ENCODE measurements at regions not wholly inside any gene's neighbourhood (a gene's known extent, or its start where the extent isn't known, plus 50 kb on each side); places are given as distances from the start of the nearest gene placed in this dataset.
A peak's percentile ranks its signal among the peaks of the same experiment; 100 is the strongest.

DNA sequence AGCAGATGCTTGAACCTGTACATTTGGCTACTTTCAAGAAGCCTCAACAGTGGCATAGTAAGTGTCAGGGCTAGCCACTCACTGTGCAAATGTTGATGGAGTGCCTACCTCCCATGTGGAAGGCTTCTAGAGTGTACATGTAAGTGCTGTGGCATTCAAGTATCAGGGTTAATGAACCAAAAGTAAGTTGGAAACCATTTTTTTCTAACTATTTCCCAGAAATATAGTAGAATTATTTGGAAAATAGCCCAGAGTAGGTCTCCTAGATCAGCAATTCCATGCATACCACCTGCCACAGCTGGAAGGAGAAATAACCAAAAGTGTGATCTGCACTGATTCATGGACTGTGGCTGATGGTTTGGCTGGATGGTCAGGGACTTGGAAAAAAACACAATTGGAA lies 53.3 kb downstream of the FOXD1 start:
- DNase-seq = no peak

GRCh38 chr5:73394610-73395009 lies 54.0 kb downstream of the FOXD1 start:
- DNase-seq = no peak

DNA sequence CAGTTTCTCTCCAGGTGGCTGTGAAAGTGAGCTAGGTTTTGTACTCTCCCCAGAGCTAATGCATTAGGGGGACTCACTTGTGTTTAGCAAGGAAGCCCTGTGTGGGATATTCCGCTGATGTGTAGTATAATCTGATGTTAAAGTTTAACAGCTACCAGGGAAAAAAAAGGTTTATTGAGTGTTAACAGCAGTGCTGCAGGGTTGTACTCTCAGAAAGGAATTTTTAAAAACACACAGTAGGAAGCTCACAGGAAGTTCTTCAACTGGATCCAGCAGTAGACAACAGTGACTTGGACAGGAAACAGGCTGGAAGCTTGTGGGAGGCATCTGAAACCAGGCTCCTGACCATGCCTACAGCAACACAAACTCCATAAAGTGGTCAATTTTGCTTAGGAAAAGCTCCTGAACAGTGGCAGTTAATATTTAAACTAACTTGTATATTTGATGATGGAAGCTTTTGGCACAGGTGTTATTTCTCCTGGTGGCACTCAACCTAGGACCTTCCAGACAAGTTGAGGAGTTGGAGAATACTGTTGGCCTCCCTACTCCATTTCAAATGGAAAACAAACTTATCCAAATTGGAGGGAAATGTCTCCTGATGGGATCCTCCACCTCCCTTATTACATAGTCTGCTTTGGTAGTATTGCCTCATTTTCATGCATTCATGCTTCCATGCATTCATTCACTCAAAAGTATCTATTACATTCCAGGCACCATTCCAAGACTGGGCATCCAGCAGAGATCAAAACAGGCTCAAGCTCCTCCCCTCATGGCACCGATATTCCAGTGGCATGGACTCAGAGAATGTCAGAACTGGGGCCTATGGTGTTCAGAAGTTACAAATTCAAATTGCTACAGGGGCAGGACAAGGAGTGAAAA lies 54.7 kb downstream of the FOXD1 start:
- no peak for DNase-seq

GRCh38 chr5:73392775-73393174 lies 55.8 kb downstream of the FOXD1 start:
- no peak for DNase-seq

GRCh38 chr5:73391441-73391881 lies 57.1 kb downstream of the FOXD1 start:
- no peak for DNase-seq

GRCh38 chr5:73390972-73391371 lies 57.6 kb downstream of the FOXD1 start:
- no peak for DNase-seq

DNA sequence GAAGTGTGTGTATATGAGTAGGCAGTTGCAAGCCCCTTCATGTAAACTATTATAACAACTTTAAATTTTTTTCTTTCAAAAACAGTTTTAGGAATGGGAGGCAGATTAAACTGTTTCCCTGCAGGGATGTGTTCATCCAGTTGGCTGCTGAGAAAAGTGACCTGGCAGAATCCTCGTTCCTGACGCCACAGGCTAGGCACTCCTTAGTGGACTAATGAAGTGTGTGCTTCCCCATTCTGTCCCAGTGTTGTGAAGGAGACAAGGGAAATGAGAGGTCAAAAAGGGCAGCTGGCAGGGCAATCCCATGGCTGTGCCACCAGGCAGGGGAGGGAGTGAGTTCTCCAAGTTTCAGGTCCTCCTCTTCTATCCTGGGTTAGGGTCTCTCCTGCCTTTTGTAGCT lies 59.8 kb downstream of the FOXD1 start:
- DNase-seq = no peak

DNA sequence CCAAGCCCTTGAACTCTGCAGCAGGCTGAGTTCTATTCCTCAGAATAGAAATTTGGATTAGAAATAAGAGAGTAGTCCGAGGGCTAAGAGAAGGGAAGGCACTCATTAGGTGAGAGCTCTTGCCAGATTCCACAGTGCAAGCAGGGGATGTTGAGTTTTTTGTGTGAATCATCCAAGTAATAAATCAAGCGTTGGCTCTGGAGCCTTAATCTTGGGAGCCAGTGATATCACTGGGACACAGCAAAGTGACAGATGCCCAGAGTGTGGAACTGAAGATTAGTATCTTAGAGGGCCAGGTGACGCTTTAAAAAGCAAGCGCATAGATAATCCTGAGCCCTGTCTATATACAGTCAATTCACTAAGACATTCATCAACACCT lies 60.3 kb downstream of the FOXD1 start:
- no peak for DNase-seq

- DNase-seq = peak; percentile 15
Measured at GRCh38 chr5:73387601-73388305, 60.8 kb downstream of the FOXD1 start.

DNA sequence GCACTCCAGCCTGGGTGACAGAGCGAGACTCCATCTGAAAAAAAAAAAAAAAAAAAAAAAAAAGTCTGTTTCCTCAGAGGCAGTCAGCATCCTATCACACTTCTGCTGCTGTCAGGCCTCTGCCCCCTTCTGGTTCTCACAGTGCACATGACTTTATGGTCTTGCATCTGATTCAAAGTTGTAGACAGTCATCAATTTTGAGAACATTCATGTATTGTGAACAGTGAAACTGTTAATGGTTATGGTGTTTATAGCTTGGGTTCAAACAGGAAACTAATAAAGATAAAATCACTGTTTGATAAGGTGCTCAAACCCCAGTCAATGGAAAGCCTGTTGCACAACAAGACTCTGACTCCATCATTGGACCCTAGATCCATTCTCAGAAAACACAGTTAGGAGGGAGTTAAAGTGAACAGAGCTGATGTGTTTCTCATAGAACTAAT lies 61.4 kb downstream of the FOXD1 start:
- DNase-seq = no peak

DNA sequence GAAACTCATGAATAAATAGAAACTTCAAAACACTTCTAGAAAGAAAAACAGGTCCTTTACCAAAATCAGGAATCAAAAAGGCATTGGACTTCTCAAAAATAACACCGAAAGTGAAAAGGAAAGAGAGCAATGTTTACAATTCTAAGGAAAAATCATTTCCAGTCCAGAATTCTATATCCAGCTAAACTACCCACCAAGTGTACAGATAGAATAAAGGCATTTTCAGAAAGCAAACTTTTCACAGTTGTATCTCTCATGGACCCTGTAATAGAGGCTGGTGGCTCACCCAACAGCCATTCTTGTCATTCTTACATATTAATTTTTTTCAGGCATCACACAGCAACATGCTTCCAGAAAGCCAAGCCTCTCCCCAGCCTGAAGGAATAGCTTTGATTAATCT lies 63.7 kb downstream of the FOXD1 start:
- no peak for DNase-seq

- no peak for DNase-seq
Measured at GRCh38 chr5:73382401-73382740, 66.2 kb downstream of the FOXD1 start.

- DNase-seq = no peak
Measured at GRCh38 chr5:73381590-73382400, 66.8 kb downstream of the FOXD1 start.

- DNase-seq = no peak
Measured at GRCh38 chr5:73380710-73381589, 67.6 kb downstream of the FOXD1 start.

- DNase-seq = no peak
Measured at GRCh38 chr5:73380041-73380440, 68.5 kb downstream of the FOXD1 start.

DNA sequence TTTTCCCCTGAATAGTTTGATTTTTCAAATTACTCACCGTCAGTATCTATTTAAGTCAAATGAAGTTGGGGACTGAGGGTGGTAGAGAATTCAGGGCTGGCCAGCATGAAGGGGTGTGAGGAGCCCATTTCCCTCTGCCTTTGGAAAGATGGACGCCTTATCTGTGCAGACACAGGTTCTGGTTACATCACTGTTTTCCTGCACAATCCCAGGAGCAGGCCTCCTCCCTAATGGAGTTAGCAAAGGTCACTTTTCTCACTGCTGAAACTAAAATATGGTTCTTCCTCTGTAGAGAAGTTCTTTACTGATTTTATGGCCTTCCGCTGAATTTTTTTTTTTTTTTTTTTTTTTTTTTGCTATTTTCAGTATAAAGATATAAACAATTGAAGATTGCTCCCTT lies 69.1 kb downstream of the FOXD1 start:
- no peak for DNase-seq

- DNase-seq = no peak
Measured at GRCh38 chr5:73378765-73379164, 69.8 kb downstream of the FOXD1 start.

GRCh38 chr5:73378070-73378469 lies 70.5 kb downstream of the FOXD1 start:
- no peak for DNase-seq

DNA sequence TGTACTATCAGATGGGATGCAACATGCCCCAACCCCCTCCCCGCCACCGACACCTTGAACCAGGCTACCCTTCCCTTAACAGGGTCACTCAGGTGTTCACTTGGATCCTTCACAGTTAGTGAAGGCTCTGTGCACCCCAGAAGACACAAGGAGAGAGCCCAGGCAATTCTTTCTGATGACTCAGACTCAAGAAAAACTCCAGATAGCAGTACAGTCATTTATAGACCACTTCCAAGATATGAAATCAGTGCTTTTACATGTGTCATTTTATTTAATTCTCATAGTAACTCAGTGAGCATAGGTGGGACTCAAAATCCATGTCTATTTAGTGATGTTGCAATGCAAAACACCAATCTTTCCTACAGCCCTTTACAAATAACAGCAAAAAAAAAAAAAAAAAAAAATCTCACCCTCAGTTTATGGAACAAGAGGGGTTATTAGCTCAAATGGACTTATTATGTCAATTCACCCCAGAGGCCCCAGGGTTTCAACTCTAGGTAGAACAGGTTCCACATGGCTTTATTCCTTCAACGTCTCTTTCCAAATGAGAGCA lies 71.9 kb downstream of the FOXD1 start:
- no peak for DNase-seq

DNA sequence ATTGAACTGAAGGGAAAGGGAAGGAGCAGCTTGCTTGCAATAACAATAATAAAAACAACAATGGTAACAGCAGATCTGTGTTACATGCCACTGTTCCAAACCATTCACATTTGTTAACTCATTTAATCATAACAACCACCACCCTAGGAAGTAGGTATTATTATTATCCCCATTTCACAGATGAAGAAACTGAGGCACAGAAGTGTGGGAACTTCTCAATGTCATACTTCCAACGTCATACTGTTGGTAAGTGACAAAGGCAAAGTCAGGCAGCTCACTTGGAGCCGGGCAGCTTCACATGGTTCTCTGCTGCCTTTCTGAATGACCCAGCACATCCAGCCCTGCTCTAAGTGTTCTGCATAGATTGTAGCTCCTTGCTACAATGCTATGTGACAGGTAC lies 72.6 kb downstream of the FOXD1 start:
- no peak for DNase-seq

GRCh38 chr5:73375191-73375545 lies 73.4 kb downstream of the FOXD1 start:
- DNase-seq = no peak

DNA sequence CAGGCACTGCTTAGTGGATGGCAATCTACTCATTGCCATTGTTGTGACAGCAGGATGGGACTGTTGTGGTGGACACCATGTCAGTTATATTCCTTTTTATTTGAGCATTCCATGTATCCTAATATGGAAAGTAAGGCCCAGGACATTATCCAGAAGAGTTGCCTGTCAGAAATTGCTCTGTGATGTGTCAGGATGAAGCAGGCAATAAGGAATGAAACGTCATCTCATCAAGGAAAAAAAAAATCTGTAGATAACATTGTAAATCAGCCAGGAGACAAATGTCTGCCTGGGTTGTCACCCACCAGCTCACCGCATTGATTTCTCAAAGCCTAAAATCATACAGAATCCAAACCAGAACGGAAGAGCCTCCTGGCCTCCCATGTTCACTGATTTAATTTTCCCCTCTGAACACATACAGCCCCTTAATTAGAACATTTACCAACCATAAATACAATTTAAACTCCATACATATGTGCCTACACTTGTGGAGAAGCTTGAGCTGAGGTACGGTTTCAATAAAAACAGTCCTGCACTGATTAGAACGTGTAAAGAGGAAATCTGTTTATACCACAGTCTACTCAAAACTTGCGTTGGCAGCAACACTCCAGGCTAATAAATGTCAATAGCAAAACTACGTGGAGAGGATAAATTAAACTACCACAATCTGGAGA lies 73.9 kb downstream of the FOXD1 start:
- no peak for DNase-seq

Data from effector CD4-positive, alpha-beta T cell (primary cell).